Ishikawa (cell line): ENCODE measurements at regions not wholly inside any gene's neighbourhood (a gene's known extent, or its start where the extent isn't known, plus 50 kb on each side); places are given as distances from the start of the nearest gene placed in this dataset.

ENCODE experiments used
- CEBPB ChIP-seq: IDR thresholded peaks from 2 replicates; pipeline ENCODE4 v1.6.1; 2012
- EGR1 ChIP-seq: IDR thresholded peaks from 2 replicates; pipeline ENCODE4 v1.6.1; 2012
- EP300 ChIP-seq: IDR thresholded peaks from 2 replicates; pipeline ENCODE4 v1.6.1; 2012; ENCODE audit warnings: borderline replicate concordance
- FOXM1 ChIP-seq: IDR thresholded peaks from 2 replicates; pipeline ENCODE4 v1.6.1; 2012; ENCODE audit warnings: low read depth, borderline replicate concordance
- NFIC ChIP-seq: IDR thresholded peaks from 2 replicates; pipeline ENCODE4 v1.6.1; 2012
- RAD21 ChIP-seq: IDR thresholded peaks from 2 replicates; pipeline ENCODE4 v1.6.1; 2012; ENCODE audit warnings: low read depth
- REST ChIP-seq: IDR thresholded peaks from 2 replicates; pipeline ENCODE4 v1.6.1; 2012; ENCODE audit warnings: low read depth, mild to moderate bottlenecking
- YY1 ChIP-seq: IDR thresholded peaks from 2 replicates; pipeline ENCODE4 v1.6.1; 2012; ENCODE audit warnings: low read depth
- TF ChIP-seq, protein P1 (sequence below): IDR thresholded peaks from 2 replicates; pipeline ENCODE4 v1.6.1; 2012
- TF ChIP-seq, protein P2 (sequence below): IDR thresholded peaks from 2 replicates; pipeline ENCODE4 v1.6.1; 2012

GRCh38 chr12:91272461-91273063, 89.9 kb upstream of the DCN start:
- TF ChIP-seq, protein P1, sequence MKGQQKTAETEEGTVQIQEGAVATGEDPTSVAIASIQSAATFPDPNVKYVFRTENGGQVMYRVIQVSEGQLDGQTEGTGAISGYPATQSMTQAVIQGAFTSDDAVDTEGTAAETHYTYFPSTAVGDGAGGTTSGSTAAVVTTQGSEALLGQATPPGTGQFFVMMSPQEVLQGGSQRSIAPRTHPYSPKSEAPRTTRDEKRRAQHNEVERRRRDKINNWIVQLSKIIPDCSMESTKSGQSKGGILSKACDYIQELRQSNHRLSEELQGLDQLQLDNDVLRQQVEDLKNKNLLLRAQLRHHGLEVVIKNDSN, result no peak
- no peak for TF ChIP-seq NFIC
- no peak for TF ChIP-seq EGR1
- no peak for TF ChIP-seq REST
- no peak for TF ChIP-seq EP300
- no peak for TF ChIP-seq YY1
- no peak for TF ChIP-seq RAD21
- no peak for TF ChIP-seq FOXM1
- no peak for TF ChIP-seq CEBPB
- TF ChIP-seq, protein P2, sequence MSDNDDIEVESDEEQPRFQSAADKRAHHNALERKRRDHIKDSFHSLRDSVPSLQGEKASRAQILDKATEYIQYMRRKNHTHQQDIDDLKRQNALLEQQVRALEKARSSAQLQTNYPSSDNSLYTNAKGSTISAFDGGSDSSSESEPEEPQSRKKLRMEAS, result no peak
